ENCODE measurements at regions not wholly inside any gene's neighbourhood (a gene's known extent, or its start where the extent isn't known, plus 50 kb on each side); places are given as distances from the start of the nearest gene placed in this dataset.

DNA sequence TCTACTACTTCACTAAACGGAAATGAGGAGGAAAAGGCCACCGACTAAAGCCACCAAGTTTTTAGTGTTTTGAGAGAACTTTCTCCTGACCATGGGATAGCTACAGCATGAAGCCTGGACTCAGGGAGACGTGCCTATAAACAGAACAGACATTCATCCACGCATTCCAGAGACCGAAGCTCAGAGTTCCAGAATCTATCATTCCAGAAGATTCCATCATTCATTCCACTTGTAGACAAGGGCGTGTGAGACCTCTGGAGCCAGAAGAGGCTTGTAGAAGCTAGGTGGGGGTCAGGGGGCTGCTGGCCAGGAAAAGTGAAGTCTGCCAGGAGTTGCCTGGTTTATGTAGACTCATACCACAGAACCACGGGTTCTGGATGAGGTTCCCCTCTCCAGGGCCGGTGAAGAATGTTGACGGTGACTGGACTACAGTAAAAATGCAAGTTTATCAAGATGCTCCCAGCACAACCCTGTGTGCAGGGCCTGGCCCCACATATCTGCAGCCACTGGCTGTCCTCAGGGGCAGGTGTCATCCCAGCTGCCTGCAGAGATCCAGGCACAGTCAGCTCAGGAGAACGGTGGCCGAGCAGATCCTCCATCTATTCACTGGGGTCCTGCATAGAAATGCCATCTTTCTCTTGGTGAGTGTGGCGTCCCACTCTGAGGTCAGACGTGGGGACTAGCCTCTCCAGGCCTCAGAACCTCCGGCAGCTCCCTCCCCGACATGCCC lies 215.7 kb downstream of the USP6NL start:
- Histone ChIP-seq H3K9ac (ENCODE audit: low read length) (no peak overlapping the region), H4K20me1 (ENCODE audit: insufficient read depth, low read length) (no peaks in the 10 kb centered on the region), H3K4me2 (ENCODE audit: low read length) (no peak overlapping the region), H3K9me3 (ENCODE audit: insufficient read depth, low read depth, low read length) (no peaks in the 10 kb centered on the region), H3K27me3 (ENCODE audit: insufficient read depth, low read length) (no peaks in the 10 kb centered on the region), H3K4me1 (ENCODE audit: insufficient read depth, low read length) (no peaks in the 10 kb centered on the region), H3K36me3 (ENCODE audit: insufficient read depth, low read length) (no peaks in the 10 kb centered on the region), H3K27ac (ENCODE audit: low read depth, low read length) (no peak overlapping the region), H2AFZ (ENCODE audit: low read depth, low read length) (no peak overlapping the region), H3K79me2 (ENCODE audit: insufficient read depth, low read length) (no peaks in the 10 kb centered on the region), H3K4me3 (ENCODE audit: insufficient read depth, low read depth, low read length) (no peak overlapping the region)
- FAIRE-seq, result no peak
- Mint-ChIP-seq H3K9me3 (ENCODE audit: unreplicated experiment) (peaks cover 9% of the 10 kb centered on the region), H3K4me1 (ENCODE audit: low read depth, unreplicated experiment) (peaks cover 4% of the 10 kb centered on the region), H3K4me3 (ENCODE audit: unreplicated experiment) (no peak overlapping the region), H3K27ac (ENCODE audit: unreplicated experiment) (no peak overlapping the region), H3K36me3 (ENCODE audit: low read depth, unreplicated experiment) (peaks cover 1% of the 10 kb centered on the region), H3K27me3 (ENCODE audit: low read depth, unreplicated experiment) (peaks cover 13% of the 10 kb centered on the region)
- DNase-seq (ENCODE audit: low read depth), result no peak
- TF ChIP-seq, protein P1, sequence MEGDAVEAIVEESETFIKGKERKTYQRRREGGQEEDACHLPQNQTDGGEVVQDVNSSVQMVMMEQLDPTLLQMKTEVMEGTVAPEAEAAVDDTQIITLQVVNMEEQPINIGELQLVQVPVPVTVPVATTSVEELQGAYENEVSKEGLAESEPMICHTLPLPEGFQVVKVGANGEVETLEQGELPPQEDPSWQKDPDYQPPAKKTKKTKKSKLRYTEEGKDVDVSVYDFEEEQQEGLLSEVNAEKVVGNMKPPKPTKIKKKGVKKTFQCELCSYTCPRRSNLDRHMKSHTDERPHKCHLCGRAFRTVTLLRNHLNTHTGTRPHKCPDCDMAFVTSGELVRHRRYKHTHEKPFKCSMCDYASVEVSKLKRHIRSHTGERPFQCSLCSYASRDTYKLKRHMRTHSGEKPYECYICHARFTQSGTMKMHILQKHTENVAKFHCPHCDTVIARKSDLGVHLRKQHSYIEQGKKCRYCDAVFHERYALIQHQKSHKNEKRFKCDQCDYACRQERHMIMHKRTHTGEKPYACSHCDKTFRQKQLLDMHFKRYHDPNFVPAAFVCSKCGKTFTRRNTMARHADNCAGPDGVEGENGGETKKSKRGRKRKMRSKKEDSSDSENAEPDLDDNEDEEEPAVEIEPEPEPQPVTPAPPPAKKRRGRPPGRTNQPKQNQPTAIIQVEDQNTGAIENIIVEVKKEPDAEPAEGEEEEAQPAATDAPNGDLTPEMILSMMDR (IDR thresholded peaks at IDR 0.05; ENCODE audit: insufficient read depth, low read depth, low read length), result no peak
- no peak for TF ChIP-seq EZH2 (IDR thresholded peaks at IDR 0.05; ENCODE audit: insufficient read depth, low read length)

DNA sequence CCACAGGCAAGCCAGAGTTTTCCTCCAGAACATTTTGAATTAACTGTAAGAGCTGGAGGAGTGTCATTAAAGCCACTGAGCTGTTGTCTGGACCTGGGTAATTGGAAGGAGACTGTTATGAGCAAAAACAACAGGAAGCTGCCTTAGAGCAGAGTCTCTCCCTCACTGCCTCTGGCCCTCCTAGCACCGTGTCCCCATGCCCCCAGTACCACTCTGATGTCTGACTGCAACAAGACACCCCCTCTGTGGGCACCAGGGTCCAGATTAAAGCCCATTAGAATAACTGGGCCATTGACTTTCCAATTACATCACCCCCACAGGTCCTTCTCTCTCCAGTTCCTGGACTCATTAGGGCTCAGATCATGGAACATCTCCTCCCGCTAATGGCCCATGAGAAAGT lies 216.3 kb downstream of the USP6NL start:
- no peaks in the 10 kb centered on the region for H3K4me1 ChIP-seq (ENCODE audit: insufficient read depth, low read length)
- no peak overlapping the region for H2AFZ ChIP-seq (ENCODE audit: low read depth, low read length)
- TF ChIP-seq, protein P1 (IDR thresholded peaks at IDR 0.05; ENCODE audit: insufficient read depth, low read depth, low read length), result no peak
- no peak for TF ChIP-seq EZH2 (IDR thresholded peaks at IDR 0.05; ENCODE audit: insufficient read depth, low read length)
- H3K4me1 Mint-ChIP-seq (ENCODE audit: low read depth, unreplicated experiment), result peaks cover 8% of the 10 kb centered on the region
- no peak overlapping the region for H3K4me2 ChIP-seq (ENCODE audit: low read length)
- no peaks in the 10 kb centered on the region for H4K20me1 ChIP-seq (ENCODE audit: insufficient read depth, low read length)
- H3K36me3 ChIP-seq (ENCODE audit: insufficient read depth, low read length), result no peaks in the 10 kb centered on the region
- no peaks in the 10 kb centered on the region for H3K79me2 ChIP-seq (ENCODE audit: insufficient read depth, low read length)
- DNase-seq (ENCODE audit: low read depth), result no peak
- no peak for FAIRE-seq
- H3K27ac Mint-ChIP-seq (ENCODE audit: unreplicated experiment), result no peak overlapping the region
- H3K4me3 ChIP-seq (ENCODE audit: insufficient read depth, low read depth, low read length), result no peak overlapping the region
- no peak overlapping the region for H3K9ac ChIP-seq (ENCODE audit: low read length)
- H3K4me3 Mint-ChIP-seq (ENCODE audit: unreplicated experiment), result no peak overlapping the region
- H3K9me3 Mint-ChIP-seq (ENCODE audit: unreplicated experiment), result peaks cover 9% of the 10 kb centered on the region
- H3K27me3 Mint-ChIP-seq (ENCODE audit: low read depth, unreplicated experiment), result peaks cover 10% of the 10 kb centered on the region
- H3K27me3 ChIP-seq (ENCODE audit: insufficient read depth, low read length), result no peaks in the 10 kb centered on the region
- peaks cover 1% of the 10 kb centered on the region for H3K36me3 Mint-ChIP-seq (ENCODE audit: low read depth, unreplicated experiment)
- H3K27ac ChIP-seq (ENCODE audit: low read depth, low read length), result no peak overlapping the region
- no peaks in the 10 kb centered on the region for H3K9me3 ChIP-seq (ENCODE audit: insufficient read depth, low read depth, low read length)

DNA sequence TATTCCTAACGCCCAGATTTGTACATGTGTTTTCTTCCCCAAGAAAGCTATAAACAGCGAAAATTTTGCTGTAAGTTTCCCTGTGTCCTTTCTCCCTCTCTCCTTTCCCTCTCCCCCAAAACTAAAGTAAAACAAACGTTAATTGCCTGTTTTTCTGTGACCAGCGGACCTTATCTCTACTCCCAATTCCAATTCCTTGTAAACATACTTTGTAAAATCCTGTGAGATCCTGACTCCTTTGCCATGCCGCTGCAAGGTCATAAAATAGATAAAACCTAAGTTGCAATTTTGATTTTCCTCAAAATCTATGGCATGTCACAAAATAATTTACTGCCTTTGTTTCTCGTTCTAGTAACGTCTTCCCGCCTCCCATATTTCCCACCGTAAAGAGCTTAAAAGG lies 217.6 kb downstream of the USP6NL start:
- no peaks in the 10 kb centered on the region for H3K4me1 ChIP-seq (ENCODE audit: insufficient read depth, low read length)
- H3K9me3 ChIP-seq (ENCODE audit: insufficient read depth, low read depth, low read length), result no peaks in the 10 kb centered on the region
- FAIRE-seq, result no peak
- Mint-ChIP-seq H3K27me3 (ENCODE audit: low read depth, unreplicated experiment) (peaks cover 10% of the 10 kb centered on the region), H3K27ac (ENCODE audit: unreplicated experiment) (no peak overlapping the region), H3K4me1 (ENCODE audit: low read depth, unreplicated experiment) (peaks cover 8% of the 10 kb centered on the region), H3K9me3 (ENCODE audit: unreplicated experiment) (peaks cover 14% of the 10 kb centered on the region), H3K36me3 (ENCODE audit: low read depth, unreplicated experiment) (peaks cover 1% of the 10 kb centered on the region), H3K4me3 (ENCODE audit: unreplicated experiment) (no peak overlapping the region)
- no peak overlapping the region for H3K4me3 ChIP-seq (ENCODE audit: insufficient read depth, low read depth, low read length)
- no peaks in the 10 kb centered on the region for H3K27me3 ChIP-seq (ENCODE audit: insufficient read depth, low read length)
- no peak overlapping the region for H3K9ac ChIP-seq (ENCODE audit: low read length)
- H3K4me2 ChIP-seq (ENCODE audit: low read length), result no peak overlapping the region
- no peaks in the 10 kb centered on the region for H4K20me1 ChIP-seq (ENCODE audit: insufficient read depth, low read length)
- H3K27ac ChIP-seq (ENCODE audit: low read depth, low read length), result no peak overlapping the region
- TF ChIP-seq, protein P1 (IDR thresholded peaks at IDR 0.05; ENCODE audit: insufficient read depth, low read depth, low read length), result no peak
- TF ChIP-seq EZH2 (IDR thresholded peaks at IDR 0.05; ENCODE audit: insufficient read depth, low read length), result no peak
- DNase-seq (ENCODE audit: low read depth), result no peak
- no peaks in the 10 kb centered on the region for H3K36me3 ChIP-seq (ENCODE audit: insufficient read depth, low read length)
- H3K79me2 ChIP-seq (ENCODE audit: insufficient read depth, low read length), result no peaks in the 10 kb centered on the region
- no peak overlapping the region for H2AFZ ChIP-seq (ENCODE audit: low read depth, low read length)
